NCI-H748 treated with DMSO at 0.1 percent for 48 hours (cell line): ENCODE measurements at regions not wholly inside any gene's neighbourhood (a gene's known extent, or its start where the extent isn't known, plus 50 kb on each side); places are given as distances from the start of the nearest gene placed in this dataset.
"Not testable (repeated sequence)": the region's sequence is repeated elsewhere in the genome, so short reads cannot be mapped to it uniquely, and the experiment has no call there.

Experiments
- DNase-seq: peaks from one replicate; lab custom pipeline; 2025; lab: John Stamatoyannopoulos, UW

DNA sequence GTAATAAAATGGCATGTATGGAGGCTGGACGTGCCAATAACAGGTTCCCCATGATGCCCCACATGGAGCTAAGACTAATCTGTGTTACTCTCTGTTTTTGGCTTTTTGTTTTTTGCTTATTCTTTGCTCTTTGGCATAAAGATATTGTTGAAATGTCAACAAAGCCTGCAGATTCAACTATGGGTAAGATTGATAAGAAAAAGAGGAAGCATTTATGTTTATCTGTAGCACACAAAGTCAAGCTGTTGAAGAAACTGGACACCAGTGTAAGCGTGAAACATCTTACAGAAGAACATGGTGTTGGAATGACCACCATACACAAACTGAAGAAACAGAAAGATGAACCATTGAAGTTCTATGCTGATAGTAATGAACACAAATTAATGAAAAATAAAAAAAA lies 402.7 kb downstream of the LTN1 start:
- DNase-seq, result no peak

DNA sequence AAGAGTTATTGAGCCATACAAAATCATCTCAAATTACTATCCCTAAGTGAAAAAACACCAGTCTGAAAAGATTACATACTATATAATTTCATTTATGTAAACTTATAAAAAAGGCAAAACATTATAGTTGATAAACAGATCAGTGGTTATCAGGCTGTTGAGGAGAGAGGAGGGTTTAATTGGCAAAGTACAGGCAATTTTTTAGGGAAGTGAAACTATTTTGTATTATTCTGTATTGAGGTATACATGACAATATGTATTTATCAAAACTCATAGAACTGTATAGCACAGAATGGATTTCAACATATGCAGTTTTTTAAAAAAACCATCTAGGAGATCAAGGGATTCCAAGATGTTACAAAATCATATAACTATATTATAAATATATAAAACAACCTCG lies 403.7 kb downstream of the LTN1 start:
- DNase-seq, result no peak

DNA sequence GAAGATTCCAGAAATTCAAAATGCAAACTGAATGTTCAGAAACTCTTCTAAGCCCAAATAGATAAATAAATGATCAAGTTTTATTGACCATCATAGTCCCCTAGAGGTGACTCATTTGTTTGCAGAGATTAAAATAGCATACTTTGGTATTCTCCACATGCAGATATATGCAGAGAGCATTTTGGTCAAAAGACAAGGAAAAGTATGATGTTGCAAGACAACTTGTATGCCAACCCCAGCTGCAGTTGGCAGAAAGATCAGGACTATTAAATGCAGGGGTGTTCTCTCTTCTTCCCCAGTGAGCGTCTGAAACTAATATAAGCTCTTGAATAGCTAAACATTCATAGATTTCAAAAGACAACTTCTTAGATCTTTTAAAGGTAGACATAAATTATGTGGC lies 404.9 kb downstream of the LTN1 start:
- no peak for DNase-seq

DNA sequence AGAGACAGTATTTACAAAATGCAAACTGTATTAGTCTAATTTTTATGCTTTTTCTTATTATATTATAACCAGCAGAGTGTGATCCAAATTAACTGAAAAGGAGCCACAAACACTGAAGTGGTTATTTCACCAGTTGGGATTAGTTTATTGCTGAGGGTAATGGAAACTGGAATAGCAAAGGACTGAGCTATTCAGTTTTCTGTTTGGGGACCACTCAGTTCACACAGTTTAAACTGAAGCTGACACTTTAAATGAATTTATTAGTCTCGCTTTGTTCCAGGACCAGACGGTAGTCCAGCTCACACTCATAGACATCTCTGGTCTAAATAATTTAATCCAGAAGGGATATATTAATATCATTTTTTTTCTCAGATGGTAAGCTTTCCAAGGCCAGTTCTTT lies 410.7 kb downstream of the LTN1 start:
- no peak for DNase-seq

DNA sequence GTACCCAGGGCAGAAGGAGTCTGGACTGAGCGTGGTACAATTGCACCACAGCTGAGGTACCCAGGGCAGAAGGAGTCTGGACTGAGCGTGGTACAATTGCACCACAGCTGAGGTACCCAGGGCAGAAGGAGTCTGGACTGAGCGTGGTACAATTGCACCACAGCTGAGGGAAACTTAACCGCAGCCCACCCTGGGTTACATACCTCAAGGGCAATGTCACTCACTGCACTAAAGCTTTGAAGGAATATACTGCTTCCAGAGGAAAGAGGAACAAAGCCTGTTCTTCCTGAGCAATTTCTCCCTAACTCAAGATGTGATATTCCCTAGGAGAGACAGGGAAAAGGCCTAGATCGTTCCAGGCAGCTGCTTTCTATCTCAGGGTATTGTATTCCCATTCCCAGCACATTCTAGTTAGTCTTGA lies 411.4 kb downstream of the LTN1 start:
- not testable (repeated sequence) for DNase-seq

DNA sequence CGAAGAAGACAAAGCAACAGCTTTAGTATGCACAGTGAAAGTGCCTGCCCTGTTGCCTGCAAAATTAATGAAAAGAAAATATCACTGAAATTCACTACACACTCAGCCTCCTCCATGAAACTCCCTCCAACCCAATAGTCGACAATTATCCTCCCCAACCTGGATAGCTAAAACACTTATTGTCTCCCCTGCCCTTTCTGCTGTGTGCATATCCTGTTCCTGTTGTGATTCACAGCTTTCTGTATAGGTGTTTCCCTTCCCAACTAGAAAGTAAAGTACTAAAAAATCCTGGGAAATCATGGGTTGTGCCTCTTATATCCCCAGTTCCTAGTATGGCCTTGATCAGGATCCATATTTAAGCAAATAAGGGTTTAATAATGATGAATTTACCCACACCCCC lies 412.1 kb downstream of the LTN1 start:
- no peak for DNase-seq

DNA sequence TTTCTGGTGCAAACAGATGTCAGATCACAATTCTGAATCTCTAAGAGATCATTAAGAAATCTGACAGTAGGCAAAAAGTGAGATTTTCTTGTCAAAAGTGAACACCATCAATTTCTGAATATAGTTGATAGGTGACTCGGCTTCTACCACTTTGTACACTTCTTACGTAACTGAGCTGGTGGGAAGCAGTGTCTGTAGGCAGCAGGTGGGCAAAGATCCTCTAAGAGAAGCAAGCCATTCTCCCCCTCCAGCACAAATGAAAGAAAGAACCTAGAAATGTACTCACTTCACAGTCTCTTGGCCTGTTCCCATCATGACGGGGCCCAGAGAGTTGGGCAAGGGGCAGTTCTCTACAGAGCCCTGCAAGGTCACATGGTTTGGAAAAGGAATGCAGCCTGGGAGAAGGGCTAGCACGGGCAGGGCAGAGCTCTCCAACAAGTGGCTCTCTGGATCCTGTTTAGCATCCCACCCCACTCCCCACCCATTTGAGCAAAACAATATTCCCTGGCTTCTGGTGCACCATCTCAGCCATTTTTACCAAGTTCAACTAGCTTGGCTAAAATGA lies 412.6 kb downstream of the LTN1 start:
- DNase-seq, result no peak

DNA sequence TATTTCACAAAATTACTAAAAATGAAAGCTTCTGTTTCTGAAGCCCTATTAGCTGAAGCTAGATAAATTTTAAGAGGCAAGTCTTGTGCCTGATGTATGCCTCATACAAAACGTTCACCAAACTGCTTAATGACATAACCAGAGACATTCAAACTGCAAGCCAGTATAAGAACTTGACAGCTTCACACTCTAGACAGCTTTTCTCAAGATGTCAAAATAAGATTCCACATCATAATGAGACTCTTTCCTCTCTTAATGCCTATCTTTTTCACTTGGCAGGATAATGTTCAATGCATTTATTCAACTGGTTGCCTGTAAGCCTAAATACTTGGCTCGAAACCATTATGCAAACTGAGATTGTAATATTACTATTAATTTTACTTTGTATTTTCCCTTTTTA lies 424.0 kb downstream of the LTN1 start:
- DNase-seq, result no peak

DNA sequence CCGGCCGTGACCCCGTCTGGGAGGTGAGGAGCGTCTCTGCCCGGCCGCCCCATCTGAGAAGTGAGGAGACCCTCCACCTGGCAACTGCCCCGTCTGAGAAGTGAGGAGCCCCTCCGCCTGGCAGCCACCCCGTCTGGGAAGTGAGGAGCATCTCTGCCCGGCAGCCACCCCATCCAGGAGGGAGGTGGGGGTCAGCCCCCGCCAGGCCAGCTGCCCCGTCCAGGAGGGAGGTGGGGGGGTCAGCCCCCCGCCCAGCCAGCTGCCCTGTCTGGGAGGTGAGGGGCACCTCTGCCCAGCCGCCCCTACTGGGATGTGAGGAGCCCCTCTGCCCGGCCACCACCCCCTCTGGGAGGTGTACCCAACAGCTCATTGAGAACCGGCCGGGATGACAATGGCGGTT lies 428.7 kb downstream of the LTN1 start:
- not testable (repeated sequence) for DNase-seq

DNA sequence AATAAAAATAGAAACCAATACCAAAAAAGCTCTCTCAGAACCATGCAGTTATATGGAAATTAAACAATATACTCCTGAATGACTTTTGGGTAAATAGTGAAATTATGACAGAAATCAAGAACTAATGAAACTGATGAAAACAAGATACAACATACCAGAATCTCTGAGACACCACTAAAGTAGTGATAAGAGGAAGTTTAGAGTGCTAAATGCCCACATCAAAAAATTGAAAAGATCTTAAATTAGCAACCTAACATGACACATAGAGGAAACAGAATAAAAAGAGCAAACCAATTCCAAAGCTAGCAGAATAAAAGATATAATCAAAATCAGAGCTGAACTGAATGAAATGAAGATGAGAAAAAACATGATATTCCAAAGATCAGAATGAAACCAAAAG lies 430.9 kb downstream of the LTN1 start:
- DNase-seq, result no peak

DNA sequence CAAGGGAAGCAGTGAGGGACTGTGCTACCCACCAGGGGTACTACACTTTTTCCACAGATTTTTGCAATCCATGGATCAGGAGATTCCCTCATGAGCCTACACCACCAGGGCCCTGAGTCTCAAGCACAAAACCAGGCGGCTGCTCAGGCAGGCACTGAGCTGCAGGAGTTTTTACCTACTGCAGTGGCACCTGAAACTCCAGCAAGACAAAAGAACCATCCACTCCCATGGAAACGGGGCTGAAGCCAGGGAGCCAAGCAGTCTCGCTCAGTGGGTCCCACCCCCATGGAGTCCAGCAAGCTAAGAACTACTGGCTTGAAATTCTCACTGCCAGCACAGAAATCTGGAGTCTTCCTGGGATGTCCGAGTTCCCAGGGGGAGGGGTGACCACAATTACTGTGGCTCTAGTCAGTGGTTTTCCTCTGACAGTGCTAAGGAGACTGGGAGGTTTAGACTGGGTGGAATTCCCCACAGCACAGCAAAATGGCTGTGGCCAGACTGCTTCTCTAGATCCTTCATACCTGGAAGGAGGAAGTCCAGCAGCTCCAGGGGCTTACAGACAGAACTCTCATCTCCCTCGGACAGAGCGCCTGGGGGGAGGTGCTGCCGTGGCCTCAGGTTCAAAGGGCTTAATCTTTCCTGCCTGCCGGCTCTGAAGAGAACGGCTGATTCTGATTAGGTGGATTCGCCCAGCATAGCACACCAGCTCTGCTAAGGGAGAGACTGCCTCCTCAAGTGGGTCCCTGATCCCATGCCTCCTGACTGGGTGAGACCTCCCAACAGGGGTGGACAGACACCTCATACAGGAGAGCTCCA lies 437.8 kb downstream of the LTN1 start:
- no peak for DNase-seq

DNA sequence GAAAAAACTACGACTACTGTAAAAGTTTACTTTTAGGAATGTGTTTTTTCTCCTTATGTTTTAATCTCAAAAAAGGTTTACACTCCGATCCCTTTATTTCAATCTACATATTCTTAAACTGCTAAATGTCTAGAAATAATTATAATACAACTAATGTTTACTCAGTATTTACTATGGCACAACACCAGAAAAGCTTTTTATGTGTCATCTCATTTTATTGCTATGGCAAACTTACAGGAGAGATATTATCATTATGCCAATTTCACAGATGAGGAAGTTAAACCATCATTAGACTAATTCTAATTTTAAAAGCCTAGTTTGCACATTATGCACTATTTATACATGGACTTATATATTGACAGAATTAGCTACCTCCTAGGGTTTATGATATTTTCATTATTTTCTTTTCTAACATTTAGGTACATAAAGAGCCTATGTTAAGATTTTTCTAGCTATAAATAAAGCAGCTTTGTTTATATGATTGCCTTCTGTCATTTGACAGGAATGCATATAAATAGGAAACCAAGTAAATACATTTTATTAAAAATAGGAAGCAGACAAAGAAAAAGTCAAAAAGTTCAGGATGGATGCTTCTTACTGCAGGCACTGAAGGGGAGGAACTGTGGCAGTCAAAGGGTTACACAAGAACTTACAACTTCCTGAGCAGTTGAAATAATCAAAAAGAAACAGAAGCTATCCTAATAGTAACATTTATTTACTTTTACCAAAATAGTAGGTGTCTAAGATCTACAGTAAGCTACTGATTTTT lies 442.4 kb downstream of the LTN1 start:
- no peak for DNase-seq

DNA sequence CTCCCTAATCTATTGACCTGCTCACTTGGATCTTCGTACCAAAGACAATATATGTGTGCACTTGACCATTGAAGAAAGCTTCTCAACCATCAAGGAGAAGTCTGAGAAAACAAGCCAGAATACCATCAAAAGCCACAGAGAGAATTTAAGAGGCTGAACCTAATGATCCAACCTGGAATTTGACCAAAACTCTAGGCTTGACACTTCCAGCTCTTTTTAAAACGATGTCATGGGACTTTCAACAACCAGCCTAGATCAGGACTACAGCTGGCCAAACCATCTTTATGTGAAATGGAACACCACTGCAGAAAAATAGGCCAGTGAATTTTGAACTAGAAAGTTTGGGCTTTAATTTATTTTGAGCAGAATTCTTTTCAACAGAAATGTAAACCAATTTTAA lies 444.4 kb downstream of the LTN1 start:
- DNase-seq, result no peak

DNA sequence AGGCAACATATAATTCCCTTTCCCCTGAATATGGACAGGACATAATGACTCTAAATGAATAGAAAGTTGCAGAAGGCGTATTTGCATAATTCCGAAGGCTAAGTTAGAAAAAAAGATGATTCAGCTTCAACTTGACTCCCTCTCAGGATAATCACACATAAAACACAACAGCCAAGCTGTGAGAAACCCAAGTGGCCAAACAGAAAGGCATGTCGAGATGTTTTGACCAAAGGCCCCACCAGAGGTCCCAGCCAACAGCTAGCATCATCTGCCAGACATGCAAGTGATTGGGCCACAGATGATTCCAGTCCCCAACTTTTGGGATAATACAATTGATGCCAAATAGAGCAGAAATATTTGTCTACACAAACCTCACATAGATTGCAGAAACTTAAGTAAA lies 444.9 kb downstream of the LTN1 start:
- DNase-seq, result no peak

DNA sequence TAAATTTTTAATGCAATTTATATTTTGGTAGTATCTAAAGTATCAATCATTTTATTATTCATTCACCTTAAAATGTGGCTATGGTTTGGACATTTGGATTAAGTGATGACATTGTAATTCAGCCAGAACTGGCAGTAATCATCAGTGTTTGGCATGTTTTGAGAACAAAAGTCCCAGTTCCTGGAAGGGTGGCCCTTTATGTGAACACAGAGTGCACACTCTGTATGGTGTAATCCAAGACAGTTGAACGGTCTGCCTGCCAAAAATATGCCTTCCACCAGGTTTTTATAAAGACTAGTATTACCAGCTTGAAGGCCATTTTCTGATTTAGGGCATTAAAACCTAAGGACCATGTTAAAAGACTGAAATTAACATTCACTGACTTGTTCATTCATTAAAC lies 448.7 kb downstream of the LTN1 start:
- DNase-seq, result no peak

DNA sequence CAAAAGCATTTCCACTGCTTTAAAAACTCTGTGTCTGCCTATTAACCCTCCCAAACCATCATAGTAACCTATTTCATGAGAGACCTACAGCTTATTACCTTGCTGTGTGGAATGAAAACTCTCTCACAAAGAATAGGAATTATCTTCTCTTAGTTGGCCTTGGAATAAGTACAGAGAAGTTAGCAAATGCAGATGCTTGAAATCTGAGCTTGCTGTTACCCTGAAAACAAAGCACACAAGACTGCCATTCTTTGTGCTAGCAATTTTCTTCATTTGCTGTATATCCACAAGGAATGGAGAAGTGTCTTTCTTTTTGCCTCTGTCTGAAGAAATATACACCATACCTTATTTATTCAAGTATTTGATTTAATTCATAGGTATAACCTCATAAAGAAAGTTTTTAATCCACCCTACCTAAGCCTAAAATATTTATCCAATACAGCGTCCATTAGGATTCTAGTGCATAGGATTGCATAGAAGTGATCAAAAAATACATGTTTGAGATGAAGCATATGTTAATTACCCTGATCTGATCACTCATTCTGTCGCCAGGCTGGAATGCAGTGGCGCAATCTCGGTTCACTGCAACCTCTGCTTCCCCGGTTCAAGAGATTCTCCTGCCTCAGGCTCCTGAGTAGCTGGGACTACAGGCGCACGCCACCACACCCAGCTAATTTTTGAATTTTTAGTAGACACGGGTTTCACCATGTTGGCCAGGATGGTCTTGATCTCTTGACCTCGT lies 451.1 kb downstream of the LTN1 start:
- no peak for DNase-seq

DNA sequence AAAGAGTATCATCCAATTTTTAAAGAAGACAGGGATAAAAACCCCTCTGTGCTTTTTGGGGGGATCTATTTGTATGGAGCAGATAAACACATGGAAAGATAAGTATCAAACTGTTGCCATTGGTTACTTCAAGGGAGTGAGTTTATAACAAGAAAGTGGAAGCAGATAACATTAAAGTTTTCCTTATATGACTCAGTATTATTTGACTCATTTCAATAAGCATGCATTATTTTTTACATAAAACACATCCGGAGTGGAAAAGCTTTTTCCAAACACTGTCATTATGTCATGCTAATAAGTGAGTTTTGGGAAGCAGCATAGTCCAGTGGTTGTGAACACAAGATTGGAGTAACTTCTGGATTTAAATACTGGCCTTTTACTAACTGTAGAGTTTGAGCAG lies 452.2 kb downstream of the LTN1 start:
- no peak for DNase-seq

DNA sequence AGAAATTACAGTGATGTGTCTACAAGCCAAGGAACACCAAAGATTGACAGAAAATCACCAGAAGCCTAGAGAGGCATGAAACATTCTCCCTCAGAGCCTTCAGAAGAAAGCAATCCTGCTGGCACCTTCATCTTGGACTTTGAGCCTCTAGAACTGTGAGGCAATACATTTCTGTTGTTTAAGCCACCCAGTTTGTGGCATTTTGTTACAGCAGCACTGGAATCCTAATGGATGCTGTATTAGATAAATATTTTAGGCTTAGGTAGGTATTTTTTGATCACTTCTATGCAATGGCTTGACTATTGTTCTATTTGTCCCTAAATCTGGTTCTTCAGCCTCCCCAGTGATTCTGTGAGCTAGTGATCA lies 453.1 kb downstream of the LTN1 start:
- no peak for DNase-seq

DNA sequence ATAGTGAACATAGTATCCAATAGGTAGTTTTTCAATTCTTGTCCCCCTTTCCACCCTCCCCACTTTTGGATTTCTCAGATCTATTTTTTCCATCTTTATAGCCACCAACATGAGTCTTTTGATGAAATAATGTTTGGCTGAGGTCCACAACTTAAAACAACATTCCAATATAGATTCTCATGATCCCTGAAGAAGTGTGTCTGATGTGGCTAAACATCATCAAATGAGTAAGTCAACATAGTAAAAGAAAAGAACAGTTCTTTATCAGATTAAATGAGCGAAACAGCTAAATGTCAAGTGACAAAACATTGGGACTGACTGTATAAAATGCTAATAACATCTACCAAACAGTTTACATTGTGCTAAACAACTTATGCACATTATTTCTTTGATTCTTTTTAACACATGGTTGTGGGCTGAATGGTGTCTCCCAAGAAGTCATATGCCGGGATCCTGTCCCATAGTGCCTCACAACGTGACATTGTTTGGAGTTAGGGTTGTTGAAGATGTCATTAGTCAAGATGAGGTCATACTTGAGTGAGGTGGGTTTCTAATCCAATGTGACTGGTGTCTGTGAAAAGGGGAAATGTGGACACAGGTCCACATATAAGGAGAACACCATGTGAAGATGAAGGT lies 453.6 kb downstream of the LTN1 start:
- no peak for DNase-seq

DNA sequence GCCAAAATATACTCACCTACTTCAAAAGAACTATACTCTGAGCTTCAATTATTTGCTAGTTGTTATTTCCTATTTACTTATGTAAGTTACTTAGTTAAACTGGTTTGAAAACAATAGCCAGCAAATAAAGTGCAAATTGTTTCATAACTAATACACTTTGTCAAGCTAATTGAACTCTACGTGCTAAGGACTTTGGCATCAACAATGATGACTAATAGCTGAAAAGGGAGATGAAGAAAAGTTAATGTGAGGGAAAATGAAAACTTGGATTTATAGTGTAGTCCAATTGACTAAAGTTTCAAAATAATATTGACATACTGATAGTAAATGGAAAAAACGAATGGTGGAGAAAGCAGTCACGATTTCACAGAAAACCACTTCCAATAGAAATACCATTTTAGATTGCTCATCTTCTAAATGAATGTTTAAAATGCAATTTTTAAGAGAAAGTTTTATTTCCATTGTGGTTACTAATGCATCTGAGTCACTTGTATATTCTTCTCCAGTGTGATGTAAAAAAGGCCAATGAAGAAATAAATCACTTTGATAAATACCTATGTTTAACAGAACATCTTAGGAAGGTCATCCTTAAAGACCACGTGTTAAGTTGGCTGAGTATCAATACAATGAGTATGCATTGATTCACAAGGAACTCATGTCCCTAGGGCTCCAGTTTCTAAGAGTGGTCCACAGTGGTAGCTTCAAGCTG lies 455.2 kb downstream of the LTN1 start:
- no peak for DNase-seq

DNA sequence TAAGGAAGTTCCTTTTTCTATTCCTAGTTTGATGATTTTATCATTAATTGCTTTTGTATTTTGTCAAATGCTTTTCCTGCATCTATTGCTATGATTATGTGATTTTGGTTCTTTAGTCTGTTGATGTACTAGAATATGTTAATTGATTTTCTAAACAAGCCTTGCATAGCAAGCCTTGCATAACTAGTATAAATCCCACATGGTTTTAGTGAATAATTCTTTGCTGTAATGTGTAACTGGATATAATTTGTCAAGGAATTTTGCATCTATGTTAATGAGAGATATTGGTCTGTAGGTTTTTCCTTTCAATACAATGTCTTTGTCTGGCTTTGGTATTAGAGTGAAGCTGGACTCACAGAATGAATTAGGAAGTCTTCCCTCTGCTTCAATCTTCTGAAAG lies 460.2 kb downstream of the LTN1 start:
- no peak for DNase-seq

DNA sequence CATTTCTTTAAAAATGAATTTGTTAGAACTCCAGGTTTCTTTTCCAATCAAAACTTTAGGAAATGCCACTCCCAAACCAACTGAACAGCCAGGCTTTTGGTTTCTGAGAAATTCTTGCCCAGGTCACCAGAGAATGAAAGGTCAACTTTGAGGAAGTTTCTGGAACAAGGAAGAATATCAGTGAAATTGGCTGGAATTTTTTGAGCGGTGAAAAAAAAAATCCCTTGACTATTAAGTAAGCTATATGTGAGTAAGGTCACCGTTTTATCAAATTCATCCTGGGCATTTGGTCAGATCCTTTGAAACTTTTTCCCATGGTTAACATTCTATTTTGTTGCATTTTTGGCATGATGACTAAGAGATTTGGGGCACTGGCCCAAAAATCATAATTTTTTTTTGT lies 469.3 kb downstream of the LTN1 start:
- no peak for DNase-seq
